ENCODE measurements at regions not wholly inside any gene's neighbourhood (a gene's known extent, or its start where the extent isn't known, plus 50 kb on each side); places are given as distances from the start of the nearest gene placed in this dataset.

GRCh38 chr2:18342901-18343300, 217.6 kb downstream of the RDH14 start (continued):
- TF ChIP-seq SIN3A (conservative IDR thresholded peaks at IDR 0.05 in 1 of 2, IDR thresholded peaks at IDR 0.05 in 1 of 2; ENCODE audit: low read depth in 1 of 2, low read length in 2 of 2) = no peak
- TF ChIP-seq RFX5 (IDR thresholded peaks at IDR 0.05; ENCODE audit: borderline replicate concordance, low read depth, low read length) = no peak
- TF ChIP-seq POLR2AphosphoS5 (IDR thresholded peaks at IDR 0.05; ENCODE audit: low read depth, low read length) = no peak
